Urothelium cell line (cell line): ENCODE measurements at regions not wholly inside any gene's neighbourhood (a gene's known extent, or its start where the extent isn't known, plus 50 kb on each side); places are given as distances from the start of the nearest gene placed in this dataset.
"Not testable (repeated sequence)": the region's sequence is repeated elsewhere in the genome, so short reads cannot be mapped to it uniquely, and the experiment has no call there.

ENCODE experiments used
- DNase-seq: peaks from one replicate; pipeline ENCODE4 v3.0.0; 2011; ENCODE audit warnings: low spot score, mixed read lengths
- FAIRE-seq: peaks from 2 replicates; lab custom pipeline; 2011; peaks lifted over from hg19 to GRCh38; lab: Jason Lieb, UNC

- not testable (repeated sequence) for FAIRE-seq, DNase-seq
Measured at GRCh38 chr20:30895354-30895711, 362.1 kb upstream of the DEFB115 start.

GRCh38 chr20:30899370-30900079, 357.9 kb upstream of the DEFB115 start:
- DNase-seq, result not testable (repeated sequence)

GRCh38 chr20:30900080-30900719, 357.3 kb upstream of the DEFB115 start:
- not testable (repeated sequence) for FAIRE-seq, DNase-seq

More at GRCh38 chr20:30899370-30900079, 357.9 kb upstream of the DEFB115 start:
- not testable (repeated sequence) for FAIRE-seq

GRCh38 chr20:30905231-30905630, 352.2 kb upstream of the DEFB115 start:
- not testable (repeated sequence) for DNase-seq, FAIRE-seq

GRCh38 chr20:30910937-30911725, 346.3 kb upstream of the DEFB115 start:
- FAIRE-seq, result no peak

GRCh38 chr20:30911832-30912660, 345.4 kb upstream of the DEFB115 start:
- DNase-seq, FAIRE-seq: not testable (repeated sequence)

More at GRCh38 chr20:30910937-30911725, 346.3 kb upstream of the DEFB115 start:
- no peak for DNase-seq

- FAIRE-seq, result not testable (repeated sequence)
Measured at GRCh38 chr20:30912661-30913026, 344.8 kb upstream of the DEFB115 start.

GRCh38 chr20:30916404-30916803, 341.1 kb upstream of the DEFB115 start:
- not testable (repeated sequence) for FAIRE-seq, DNase-seq

More at GRCh38 chr20:30912661-30913026, 344.8 kb upstream of the DEFB115 start:
- not testable (repeated sequence) for DNase-seq

- FAIRE-seq, result no peak
- no peak for DNase-seq
Measured at GRCh38 chr20:30919514-30920188, 337.8 kb upstream of the DEFB115 start.

- no peak for FAIRE-seq
- no peak for DNase-seq
Measured at GRCh38 chr20:30921286-30922071, 336.0 kb upstream of the DEFB115 start.

GRCh38 chr20:30922129-30922528, 335.3 kb upstream of the DEFB115 start:
- FAIRE-seq, result no peak
- peak; percentile 67 for DNase-seq

GRCh38 chr20:30937790-30938189, 319.7 kb upstream of the DEFB115 start:
- DNase-seq, result no peak
- no peak for FAIRE-seq

- DNase-seq (no peak), FAIRE-seq (no peak)
Measured at GRCh38 chr20:30949761-30950160, 307.7 kb upstream of the DEFB115 start.

GRCh38 chr20:30951088-30951487, 306.4 kb upstream of the DEFB115 start:
- not testable (repeated sequence) for FAIRE-seq, DNase-seq

GRCh38 chr20:30956649-30957048, 300.8 kb upstream of the DEFB115 start:
- DNase-seq, FAIRE-seq: not testable (repeated sequence)

- FAIRE-seq, DNase-seq: not testable (repeated sequence)
Measured at GRCh38 chr20:30959208-30959607, 298.3 kb upstream of the DEFB115 start.

GRCh38 chr20:30963591-30963990, 293.9 kb upstream of the DEFB115 start:
- FAIRE-seq (no peak), DNase-seq (no peak)

GRCh38 chr20:30975859-30976258, 281.6 kb upstream of the DEFB115 start:
- FAIRE-seq, result not testable (repeated sequence)

GRCh38 chr20:30985386-30985785, 272.1 kb upstream of the DEFB115 start:
- DNase-seq (no peak), FAIRE-seq (no peak)

More at GRCh38 chr20:30975859-30976258, 281.6 kb upstream of the DEFB115 start:
- DNase-seq, result not testable (repeated sequence)
